HTR-8/SVneo (cell line): ENCODE measurements at regions not wholly inside any gene's neighbourhood (a gene's known extent, or its start where the extent isn't known, plus 50 kb on each side); places are given as distances from the start of the nearest gene placed in this dataset.
A peak's percentile ranks its signal among the peaks of the same experiment; 100 is the strongest.
"Not testable (repeated sequence)": the region's sequence is repeated elsewhere in the genome, so short reads cannot be mapped to it uniquely, and the experiment has no call there.

Experiments
- DNase-seq: peaks from one replicate; pipeline ENCODE4 v3.0.0; 2011; ENCODE audit warnings: low spot score, mixed read lengths; ENCODE audit not compliant: insufficient read length
- FAIRE-seq: peaks from 2 replicates; lab custom pipeline; 2011; peaks lifted over from hg19 to GRCh38; lab: Jason Lieb, UNC

DNA sequence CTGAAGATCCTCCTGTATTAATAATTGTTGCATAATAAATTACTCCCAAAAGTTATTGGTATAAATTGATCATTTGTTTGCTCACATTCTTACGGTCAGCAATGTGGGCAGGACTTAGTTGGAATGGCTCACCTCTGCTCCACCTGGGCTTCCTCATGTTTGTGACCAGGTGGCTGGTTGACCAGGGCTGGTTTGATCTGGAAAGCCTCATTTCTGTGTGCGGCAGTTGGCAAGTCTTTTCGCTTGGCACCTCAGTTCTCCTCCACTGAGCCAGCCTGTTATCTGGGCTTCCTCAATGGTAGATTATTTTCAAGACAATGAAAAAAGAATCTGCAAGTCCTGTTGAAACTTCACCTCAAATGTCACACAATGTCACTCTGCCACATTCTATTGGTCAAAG lies 301.1 kb downstream of the TBL1XR1 start:
- no peak for FAIRE-seq
- no peak for DNase-seq

DNA sequence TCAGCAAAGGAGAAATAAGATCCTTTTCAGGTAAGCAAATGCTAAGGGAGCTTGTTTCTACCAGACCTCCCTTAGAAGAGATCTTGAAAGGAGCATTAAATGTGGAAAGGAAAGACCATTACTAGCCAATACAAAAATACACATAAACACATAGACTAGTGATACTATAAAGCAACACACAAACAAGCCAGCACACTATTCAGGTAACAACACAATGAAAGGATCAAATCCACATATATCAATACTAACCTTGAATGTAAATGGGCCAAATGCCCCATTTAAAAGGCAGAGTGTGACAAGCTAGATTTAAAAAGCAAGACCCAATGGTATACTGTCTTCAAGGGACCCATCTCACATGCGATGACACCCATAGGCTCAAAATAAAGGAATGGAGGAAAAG lies 317.6 kb downstream of the TBL1XR1 start:
- no peak for DNase-seq
- no peak for FAIRE-seq

DNA sequence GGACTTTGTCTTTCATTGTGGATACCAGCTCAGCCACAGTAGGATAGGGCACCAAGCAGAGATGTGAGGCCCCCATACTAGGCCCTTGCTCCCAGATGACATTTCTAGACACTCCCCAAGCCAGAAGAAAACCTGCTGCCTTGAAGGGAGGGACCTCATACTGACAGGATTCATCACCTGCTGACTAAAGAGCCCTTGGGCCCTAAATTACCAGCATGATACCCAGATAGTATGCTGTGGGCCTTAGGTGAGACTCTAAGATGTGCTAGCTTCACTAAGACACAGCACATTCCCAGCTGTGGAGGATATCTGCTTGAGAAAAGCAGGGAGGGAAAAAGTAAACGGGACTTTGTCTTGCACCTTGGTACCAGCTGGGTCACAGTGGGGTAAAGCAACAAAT lies 324.0 kb downstream of the TBL1XR1 start:
- FAIRE-seq: no peak
- DNase-seq: no peak

DNA sequence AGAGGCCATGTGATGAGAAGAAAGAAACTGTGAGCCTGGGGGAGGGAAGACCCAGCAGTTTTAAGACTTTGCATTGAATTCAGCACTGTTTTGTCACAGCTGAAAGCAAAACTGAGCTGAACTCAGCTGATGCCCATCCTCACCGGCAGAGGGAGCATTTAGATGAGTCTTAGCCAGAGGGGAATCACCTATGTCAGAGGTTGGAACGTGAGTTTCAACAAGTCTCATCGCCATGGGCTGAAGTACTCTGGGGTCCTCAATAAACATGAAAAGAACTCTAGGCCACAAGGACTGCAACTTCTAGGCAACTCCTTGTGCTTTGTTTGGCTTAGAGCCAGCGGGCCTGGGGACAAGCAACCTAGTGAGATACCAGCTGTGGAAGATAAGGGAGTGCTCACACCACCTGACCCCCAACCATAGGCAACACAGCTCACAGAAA lies 324.5 kb downstream of the TBL1XR1 start:
- peak; percentile 48 for FAIRE-seq
- peak; percentile 14 for DNase-seq

DNA sequence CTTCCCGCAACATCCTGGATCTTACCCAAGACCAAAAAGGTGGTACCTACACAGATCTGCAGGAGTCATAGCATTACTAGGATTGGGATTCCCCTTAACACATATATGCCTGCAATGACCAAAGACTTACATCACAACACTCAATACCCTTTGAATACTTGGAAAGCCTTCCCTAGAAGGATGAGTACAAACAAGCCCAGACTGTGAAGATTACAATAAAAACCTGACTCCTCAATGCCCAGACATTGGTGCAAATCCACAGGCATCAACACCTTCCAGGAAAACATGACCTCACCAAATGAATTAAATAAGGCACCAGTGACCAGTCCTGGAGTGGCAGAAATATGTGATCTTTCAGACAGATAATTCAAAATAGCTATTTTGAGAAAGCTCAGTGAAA lies 326.8 kb downstream of the TBL1XR1 start:
- FAIRE-seq: no peak
- DNase-seq: no peak

DNA sequence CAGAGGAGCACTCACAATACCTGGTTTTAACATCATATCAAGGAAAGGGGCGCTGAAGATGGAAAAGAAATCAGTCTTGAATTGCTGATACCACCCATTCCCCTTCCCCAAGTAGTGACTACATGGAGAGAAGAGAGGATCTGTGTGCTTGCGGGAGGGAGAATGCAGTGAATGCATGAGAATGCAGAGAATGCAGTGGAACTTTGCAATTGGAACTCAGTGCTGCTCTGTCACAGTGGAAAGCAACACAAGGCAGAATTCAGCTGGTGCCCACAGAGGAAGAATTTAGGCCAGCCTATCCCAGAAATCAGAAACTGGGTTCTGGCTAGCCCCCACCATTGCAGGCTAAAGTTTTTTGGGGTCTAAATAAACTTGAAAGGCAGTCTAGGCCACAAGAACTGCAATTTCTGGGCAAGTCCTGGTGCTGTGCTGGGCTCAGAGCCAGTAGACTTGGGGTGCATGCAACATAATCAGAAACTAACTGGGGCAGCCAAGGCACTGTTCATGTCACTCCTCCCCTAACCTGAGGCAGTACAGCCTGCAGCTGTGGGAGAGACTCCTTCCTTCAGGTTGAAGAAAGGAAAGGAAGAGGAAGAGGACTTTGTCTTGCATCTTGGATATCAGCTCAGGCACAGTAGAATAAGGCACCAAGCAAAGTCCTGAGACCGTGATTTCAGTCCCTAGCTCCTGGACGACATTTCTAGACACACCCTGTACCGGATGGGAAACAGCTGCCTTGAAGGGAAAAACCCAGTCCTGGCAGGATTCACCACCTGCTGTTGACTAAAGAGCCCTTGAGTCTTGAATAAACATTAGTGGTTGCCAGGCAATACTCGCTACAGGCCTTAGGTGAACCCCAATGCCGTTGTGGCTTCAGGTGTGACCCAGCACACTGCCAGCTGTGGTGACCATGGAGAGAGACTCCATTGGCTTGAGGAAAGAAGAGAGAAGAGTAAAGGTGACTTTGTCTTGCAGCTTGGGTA lies 329.3 kb downstream of the TBL1XR1 start:
- no peak for FAIRE-seq
- DNase-seq: no peak

DNA sequence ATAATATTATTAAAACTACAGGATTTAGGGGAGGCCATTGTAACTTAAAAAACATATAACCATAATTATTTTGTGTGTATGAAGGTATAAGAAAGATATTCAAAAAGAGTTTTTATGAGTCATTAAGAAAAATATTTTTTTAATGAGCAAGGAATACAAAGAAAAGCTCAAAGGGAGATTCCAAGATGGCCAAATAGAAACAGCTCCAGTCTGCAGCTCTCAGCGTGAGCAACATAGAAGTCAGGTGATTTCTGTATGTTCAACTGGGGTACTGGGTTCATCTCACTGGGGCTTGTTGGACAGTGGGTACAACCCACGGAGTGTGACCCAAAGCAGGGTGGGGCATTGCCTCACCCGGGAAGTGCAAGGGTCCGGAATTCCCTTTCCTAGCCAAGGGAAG lies 336.1 kb downstream of the TBL1XR1 start:
- FAIRE-seq (no peak), DNase-seq (no peak)

DNA sequence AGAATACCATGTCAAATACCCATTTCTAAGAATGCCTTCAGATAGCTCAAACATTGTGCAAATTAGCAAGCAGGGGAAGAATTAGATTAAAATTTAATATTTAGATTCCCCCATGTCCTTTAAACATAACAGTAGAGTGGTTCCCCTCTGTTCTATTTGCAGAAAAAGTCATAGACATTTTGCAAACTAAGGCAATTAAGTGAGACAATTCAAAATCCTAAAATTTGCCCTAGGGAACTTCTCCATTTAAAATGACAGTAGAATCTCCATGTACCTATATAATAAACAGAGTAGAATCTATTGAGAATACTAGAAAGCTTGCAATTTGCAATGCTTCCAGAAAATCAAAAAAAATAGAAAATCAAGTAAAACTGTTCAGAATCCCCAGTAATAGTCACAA lies 340.6 kb downstream of the TBL1XR1 start:
- DNase-seq (no peak), FAIRE-seq (no peak)

DNA sequence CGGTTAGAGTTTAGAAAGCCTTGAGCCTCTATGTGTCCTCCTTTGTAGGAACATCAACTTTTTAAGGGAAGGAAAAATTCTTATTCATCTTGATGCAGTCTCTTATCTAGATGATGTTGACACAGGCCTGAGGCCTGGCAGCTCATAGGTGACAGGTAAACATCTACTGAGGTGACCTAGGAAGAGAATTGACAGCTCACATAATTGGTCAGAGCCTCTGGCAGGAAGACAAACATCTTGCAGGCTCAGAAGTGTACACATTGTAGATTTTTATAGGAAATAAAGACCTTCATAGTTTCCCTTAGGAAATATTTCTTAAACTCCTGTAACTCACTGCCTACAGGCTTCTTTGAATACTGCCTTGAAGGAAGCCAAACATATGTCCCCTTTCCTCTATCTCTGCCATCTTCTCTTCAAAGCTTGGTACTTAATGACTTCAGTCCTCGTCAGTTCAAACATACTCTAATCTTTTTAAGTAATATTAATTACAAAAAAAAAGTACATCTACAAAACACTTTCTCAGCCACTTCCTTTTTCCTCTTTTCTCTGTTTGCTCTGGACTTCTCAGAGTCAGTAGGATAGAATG lies 341.3 kb downstream of the TBL1XR1 start:
- DNase-seq: no peak
- no peak for FAIRE-seq

DNA sequence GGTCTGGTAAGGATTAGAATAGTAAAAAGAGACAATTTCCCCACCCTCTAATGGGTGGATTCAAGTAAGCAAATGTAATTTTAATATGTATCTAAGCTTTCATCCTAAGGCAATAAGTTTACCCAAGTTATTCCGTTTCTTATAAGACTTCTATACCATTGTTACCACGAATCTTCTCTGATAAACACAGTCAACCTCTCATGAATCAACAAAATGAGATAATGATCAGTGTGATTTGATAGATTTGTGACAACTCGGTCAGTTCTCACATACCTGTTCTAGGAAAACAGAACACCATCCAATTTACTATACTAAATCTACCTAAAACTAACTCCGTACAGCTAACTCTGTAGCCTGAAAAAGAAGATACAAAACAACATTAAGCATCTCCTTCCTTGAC lies 342.1 kb downstream of the TBL1XR1 start:
- no peak for FAIRE-seq
- DNase-seq: no peak

DNA sequence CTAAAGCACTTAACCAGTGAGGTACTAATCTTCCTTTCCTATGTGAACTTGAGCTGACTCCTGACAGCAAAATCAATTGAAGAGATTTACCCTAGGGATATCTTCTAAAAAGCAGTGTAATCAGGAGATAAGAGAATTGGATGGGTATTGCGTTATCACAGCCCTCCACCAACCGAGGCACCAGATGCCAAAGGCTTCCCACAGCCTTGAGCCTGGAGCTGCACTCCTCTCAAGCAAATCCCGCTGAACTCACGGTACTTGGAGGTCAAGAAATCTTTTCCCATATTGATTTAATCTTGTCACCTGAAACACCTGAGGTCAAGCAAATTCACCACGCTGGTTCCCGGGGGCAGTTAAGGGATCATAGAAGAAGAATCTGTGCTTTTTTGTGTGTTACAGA lies 346.8 kb downstream of the TBL1XR1 start:
- DNase-seq (no peak), FAIRE-seq (no peak)

DNA sequence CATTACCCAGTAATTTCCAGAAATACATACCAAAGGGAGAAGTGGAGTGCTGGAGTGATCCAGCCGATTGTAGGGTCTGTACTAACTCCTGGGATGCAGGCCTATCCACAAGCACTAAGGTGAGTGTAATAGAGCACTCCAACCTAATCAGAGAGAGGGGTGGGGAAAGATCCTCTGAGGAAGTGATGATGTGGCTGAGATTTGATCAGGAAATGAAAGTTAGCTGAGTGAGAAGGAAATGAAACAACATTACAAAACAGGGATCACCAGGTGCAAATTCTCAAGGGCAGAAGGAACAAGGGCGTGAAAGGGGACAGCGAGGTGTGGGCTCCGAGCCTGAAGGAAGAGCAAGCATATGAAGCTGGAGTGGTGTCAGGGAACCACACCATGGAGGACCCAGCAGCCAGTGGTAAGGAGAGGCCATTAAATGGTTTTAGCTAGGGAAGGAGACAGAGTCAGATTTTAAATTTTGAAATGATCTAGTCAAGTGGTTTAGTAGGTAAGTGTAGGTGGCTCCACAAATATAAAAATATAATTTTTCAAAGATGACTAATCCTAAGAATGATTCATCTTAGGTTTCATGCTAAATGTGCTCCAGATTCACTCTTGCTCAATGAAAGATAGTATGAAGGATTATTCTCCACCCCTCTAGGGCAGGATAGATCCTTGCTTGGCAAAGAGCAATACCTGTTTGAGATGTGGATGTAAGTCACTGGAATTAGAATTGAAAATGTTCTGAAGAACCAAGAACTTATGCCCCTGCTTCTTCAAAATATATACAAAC lies 348.7 kb downstream of the TBL1XR1 start:
- FAIRE-seq: no peak
- DNase-seq: no peak

DNA sequence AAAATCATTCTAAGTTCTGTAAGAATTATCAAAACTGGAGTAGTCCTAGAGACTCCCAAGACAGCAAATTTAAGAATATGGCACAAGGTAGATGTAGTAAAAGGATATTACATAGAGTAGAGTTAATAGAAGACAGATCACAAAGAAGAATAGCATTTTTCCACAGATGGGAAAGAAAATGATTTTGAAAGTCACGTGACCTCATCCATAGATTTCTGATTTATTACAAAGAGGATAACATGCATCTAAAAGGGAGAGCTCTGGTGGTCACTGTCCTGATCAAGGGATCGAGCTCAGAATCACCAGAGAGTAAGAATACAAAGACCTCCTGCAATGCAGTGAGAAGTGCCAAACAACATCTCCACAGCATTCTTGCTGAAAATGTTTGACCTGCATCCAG lies 354.4 kb downstream of the TBL1XR1 start:
- FAIRE-seq: no peak
- no peak for DNase-seq

DNA sequence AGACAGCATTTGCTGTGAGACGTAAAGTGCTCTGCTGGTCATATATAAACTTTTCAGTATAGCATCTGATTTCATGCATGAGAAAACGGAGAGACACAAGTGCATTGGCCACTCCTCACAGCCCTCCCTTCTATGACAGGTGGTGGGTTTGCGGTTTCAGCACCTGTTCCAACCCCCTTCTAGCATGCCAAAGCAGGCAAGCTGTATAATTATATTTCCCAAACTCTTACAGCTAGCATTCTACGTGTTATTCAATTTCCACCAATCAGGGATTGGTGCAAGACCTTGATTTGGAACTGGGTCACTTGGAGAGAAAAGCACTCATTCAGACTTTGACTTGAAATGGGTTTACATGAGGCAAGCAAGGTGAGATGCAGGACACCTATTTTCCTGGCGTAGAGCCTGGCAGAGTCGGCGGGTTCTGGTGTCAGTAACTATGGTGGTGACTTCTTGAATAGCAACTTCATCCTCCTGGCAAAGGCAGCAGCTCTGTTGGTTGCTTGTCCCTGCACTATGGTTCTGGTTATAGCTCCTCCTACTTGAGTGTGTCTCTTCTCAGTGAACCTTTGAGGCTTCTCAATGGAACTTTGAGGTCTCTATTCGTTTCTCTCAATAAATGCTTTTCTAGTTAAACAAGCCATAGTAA lies 356.5 kb downstream of the TBL1XR1 start:
- FAIRE-seq: no peak
- no peak for DNase-seq

DNA sequence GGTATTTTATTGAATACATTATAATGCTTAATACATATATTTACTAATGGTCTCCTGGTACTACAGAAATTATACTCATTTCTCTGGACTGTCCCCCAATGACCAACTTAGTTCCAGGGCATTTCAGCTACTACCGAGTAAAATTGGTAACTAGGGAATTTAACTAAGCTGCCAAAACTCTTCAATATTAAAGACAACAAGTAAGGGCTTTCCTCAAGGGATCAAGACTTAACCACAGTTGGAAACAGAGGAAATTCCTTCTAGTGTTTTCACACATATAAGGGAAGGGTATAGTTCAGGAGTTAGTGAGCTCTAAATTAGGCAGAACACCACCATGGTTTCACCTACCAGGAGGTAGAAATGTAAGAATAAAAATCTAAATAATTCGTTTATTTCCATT lies 357.4 kb downstream of the TBL1XR1 start:
- DNase-seq (no peak), FAIRE-seq (no peak)

DNA sequence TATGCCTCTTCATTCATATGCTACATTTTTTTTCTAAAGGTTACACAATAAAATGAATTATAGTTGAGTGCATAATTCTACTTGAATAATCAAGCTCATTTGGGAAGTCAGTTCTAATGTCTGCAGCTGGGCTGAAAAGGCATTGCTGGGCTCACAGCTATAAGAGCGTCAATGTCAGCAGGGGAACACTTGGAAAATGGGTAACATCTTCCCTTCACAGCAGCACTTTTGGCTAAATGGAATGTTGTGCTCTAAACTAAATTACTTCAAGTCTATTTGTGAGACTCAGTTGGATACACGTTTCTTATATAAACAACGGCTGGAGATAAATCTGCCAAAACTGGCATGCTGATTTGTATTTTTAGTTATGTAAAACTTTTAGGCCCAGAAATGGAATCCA lies 357.8 kb downstream of the TBL1XR1 start:
- DNase-seq: no peak
- no peak for FAIRE-seq

DNA sequence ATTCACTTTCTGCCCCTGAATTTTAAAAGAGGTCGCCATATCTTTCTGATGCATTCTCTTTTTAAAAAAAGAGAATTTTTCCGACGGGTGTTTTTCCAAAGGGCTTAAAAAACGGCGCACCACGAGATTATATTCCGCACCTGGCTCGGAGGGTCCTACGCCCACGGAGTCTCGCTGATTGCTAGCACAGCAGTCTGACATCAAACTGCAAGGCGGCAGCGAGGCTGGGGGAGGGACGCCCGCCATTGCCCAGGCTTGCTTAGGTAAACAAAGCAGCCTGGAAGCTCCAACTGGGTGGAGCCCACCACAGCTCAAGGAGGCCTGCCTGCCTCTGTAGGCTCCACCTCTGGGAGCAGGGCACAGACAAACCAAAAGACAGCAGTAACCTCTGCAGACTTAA lies 370.0 kb downstream of the TBL1XR1 start:
- not testable (repeated sequence) for DNase-seq, FAIRE-seq

DNA sequence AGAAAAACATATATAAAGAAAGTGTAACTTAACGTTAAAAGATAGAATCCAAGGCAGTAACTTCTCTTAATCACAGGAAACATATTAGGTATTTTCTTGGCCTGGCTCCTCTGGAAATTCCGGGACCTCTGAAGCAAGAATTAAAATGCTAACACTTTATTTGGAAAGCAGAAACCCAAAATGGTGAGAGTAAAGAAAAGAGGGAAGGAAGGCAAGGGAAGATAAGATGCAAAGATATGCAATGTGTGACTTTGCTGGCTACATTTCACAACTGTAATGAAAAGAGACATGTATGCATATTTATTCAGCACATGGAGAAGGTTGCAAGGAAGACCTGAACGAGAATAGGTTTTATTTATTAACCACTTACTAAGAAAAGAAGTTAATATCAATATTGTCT lies 372.5 kb downstream of the TBL1XR1 start:
- no peak for FAIRE-seq
- no peak for DNase-seq

DNA sequence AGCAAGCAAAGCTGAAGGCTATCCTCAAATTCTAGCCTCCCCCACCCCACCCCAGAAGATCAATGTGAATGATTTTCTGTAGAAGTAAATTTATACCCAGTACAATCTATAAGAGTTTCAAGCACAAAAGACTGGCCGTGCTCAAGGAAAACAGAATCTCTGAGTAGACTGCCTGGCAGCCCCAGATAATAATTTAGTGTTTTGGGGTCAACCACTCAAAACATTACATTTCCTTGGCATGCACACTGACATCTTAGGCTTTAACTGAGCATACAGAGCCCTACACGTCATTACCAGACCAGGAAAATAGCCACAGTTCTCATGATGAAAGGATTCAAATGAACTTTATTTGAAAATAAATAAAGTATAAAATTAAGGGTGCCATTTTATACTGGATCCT lies 376.5 kb downstream of the TBL1XR1 start:
- DNase-seq (no peak), FAIRE-seq (no peak)

DNA sequence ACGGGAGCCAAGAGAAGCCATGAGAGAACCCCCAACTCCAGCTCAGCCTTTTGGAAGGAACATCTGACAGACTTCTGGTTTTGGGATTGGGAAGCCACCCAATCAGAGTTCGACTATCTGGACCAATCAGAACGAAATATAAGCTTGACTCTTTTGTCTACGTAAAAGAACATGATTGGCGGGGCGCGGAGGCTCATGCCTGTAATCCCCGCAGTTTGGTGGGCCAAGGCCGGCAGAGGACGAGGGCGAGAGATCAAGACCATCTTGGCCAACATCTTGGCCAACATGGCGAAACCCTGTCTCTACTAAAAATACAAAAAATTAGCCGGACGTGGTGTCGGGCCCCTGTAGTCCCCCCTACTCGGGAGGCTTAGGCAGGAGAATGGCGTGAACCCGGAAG lies 380.3 kb downstream of the TBL1XR1 start:
- no peak for FAIRE-seq
- DNase-seq: no peak
